Suppressor macrophage treated with lipopolysaccharide for 4 hours (primary cell): ENCODE measurements at regions not wholly inside any gene's neighbourhood (a gene's known extent, or its start where the extent isn't known, plus 50 kb on each side); places are given as distances from the start of the nearest gene placed in this dataset.

Experiments used
- DNase-seq: peaks from one replicate; pipeline ENCODE4 v3.0.0-alpha.2; 2020

GRCh38 chr11:69348414-69349235 is 54.7 kb downstream of the MYEOV start:
- no peak for DNase-seq

- no peak for DNase-seq
Observed at GRCh38 chr11:69350040-69350439, 56.1 kb downstream of the MYEOV start.

DNA sequence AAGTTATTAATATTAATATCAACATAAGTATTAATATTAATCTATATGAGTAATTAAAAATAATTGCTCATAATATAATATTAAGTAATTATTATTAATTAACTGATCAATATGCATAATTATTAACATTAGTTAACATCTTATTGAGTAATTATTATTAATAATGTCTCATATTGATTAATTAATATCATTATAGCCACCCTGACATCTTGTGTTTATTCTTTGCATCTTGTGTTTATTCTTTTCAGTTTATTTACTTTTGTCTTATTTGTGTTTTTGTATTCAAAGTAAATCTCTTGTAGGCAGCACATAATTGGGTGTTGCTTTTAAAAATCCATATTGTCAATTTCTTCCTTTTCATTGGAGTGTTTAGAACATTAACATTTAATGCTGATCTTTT is 56.6 kb downstream of the MYEOV start:
- no peak for DNase-seq

- DNase-seq, result peak; percentile 19
Observed at GRCh38 chr11:69351460-69351859, 57.5 kb downstream of the MYEOV start.

DNA sequence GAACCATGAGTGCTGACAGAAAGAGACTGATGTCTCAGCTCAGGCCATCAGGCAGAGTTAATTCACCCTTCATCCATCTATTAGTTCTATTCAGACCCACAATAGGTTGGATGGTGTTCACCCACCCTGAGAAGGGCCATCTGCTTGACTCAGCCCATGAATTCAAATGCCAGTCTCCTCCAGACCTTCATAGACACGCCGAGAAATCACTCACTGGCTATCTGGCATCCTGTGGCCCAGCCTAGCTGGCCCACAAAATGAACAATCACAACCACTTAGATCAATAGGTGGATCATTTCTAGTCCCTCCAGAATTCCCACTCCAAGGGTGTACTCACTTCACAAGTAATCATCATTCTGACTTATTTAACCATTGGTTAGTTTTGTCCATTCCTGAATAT is 58.2 kb downstream of the MYEOV start:
- no peak for DNase-seq

- peak; percentile 90 for DNase-seq
Observed at GRCh38 chr11:69352715-69353319, 58.9 kb downstream of the MYEOV start.

DNA sequence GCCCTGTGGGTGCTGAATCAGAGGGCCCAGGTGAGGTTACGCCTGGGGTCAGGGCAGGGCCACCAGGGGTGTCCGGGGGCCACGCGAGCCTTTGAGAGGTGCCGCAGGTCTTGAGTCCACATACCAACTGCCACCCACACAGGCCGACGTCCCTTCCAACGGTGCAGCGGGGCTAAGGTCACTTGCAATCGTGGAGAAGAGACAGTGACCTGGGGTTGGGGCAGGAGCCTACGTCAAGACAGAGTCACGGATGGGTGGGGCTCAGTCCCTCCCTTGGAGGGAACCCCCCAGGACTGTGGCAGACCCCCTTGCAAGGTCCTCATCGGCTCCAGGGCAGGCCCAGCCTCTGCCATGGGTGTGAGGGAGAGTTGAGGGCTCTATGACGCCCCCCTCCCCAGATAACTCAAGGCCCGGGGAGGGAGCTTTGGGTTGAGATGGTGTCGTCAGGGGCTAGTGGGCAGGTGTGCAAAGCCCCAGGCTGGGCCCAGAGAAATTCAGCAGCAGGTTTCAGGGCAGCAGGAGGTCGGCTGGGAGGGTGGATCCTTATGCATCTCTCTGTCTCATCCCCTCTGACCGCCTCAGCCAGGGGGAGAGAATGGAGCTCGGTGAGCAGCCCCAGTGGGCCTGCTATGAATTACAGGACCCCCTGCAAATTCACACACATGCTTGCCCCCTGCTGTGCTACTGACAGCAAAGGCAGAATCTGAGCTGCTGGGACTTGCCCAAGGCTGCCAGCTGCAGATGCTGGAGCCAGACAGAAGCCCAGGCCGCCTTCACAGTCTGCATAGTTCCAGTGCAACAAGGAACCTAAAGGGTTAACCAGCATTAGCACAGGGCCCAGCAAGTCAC is 60.0 kb downstream of the MYEOV start:
- no peak for DNase-seq

DNA sequence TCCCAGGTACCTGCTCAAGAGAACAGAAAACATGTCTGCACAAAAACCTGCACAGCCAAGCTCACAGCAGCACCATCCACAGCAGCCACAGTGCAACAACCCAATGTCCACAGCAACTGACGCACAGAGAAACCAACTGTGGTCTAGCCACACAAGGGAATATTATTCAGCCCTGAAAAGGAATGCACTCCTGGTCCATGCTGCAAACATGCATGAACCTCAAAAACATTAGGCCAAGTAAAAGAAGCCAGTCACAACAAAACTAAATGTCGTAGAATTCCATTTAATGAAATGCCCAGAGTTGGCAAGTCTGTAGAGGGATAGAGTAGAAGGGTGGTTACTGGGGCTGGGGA is 60.6 kb downstream of the MYEOV start:
- no peak for DNase-seq

- no peak for DNase-seq
Observed at GRCh38 chr11:69355346-69355940, 61.5 kb downstream of the MYEOV start.

- no peak for DNase-seq
Observed at GRCh38 chr11:69355959-69356702, 62.2 kb downstream of the MYEOV start.

GRCh38 chr11:69356703-69357457 is 62.9 kb downstream of the MYEOV start:
- no peak for DNase-seq

DNA sequence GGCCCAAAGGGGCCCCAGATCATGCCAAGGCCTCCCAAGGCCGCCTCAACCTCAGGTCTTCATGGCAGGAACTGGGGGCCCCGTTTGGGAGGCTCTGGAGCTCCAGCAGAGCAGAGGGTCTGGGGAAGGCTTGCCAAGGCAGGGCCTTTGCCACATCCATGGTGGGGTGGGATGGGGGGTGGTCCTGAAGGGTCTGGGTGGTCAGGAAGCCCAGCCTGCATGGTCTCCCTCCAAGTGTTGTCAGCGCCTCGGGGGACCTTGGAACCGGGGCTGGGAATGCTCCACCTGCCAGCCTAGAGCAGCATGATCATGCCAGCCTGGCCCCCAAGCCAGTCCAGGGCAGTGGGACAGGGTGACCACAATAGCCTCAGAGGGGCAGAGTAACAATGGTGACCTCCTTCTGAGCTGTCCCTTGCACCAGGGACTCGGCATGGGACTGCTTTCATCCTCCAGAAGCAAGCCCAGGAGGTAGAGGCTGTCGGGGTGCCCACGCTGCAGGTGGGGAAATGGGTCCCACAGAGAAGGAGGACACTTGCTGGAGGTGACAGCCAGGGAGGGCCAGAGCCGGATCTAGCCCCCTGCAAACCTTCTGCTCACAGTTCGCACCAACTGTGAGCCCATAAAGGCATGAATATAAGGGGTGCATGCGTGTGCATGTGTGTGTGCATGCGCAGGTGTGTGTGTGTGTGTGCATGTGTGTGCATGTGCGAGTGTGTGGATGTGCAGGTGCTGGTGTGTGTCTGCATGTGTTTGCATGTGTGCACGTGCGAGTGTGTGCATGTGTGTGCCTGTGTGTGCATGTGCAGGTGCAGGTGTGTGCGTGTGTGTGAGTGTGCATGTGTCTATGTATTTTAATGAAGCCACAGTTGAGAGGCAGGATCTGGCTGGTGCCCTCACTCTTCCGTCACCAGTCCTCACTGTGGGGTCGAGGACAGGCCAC is 63.8 kb downstream of the MYEOV start:
- DNase-seq, result no peak

- no peak for DNase-seq
Observed at GRCh38 chr11:69358398-69359020, 64.6 kb downstream of the MYEOV start.

- peak; percentile 42 for DNase-seq
Observed at GRCh38 chr11:69359735-69360480, 66.0 kb downstream of the MYEOV start.

GRCh38 chr11:69360606-69361005 is 66.7 kb downstream of the MYEOV start:
- no peak for DNase-seq

DNA sequence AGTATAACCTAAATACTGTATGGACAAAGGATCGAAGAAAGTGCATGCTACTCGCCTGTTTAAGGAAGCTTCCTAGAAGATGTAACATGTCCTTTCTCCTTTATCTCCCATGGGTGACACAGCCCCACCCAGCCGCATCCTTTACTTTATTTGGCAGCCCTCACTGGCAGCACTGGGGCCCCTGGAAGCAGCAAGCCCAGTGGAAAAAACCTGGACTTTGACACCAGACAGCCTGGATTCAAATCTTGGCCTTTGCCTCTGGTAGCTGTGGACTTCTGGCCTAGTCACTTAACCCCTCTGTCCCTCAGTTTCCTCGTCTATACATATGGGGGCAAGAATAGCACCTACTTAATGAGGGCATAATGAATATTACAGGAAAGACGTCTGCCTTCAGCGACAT is 67.1 kb downstream of the MYEOV start:
- no peak for DNase-seq

DNA sequence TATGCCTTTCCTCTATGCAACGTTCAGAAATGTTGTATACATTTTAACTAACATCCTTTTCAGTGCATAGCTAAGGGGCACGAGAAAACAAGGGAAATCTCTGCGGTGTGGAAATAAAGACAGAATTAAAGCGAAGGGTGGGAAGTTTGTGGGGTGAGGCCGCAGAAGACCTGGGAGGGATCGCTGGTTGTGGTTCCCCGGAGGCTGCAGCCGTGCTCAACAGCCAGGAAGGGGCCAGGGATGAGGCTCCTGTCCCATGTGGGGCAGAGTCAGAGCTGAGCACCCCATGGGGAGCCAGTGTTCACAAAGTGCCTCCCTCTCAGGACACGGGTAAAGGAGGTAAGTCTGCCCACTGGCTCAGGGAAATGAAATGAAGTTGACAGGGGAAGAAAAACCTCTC is 67.5 kb downstream of the MYEOV start:
- DNase-seq, result no peak

DNA sequence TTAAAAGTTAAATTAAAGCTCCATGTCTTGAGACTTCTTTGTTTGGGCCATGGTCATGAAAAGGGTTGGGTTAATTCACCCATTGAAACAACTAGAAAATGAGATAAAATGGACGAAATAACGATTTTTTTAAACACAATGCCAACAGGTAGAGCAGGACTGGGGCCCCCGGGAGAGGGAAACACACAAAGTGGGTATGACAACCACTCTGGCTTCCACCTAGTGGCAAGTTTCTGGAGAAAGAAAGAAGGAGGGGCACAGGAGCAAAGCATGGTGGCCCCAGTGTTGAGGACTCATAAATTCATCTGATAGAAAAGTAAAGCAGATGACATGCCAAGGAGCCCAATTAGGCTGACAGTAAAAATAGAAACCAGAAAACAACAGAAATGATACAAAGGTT is 68.4 kb downstream of the MYEOV start:
- DNase-seq, result no peak

- DNase-seq, result no peak
Observed at GRCh38 chr11:69364921-69365320, 71.0 kb downstream of the MYEOV start.
